ENCODE measurements at regions not wholly inside any gene's neighbourhood (a gene's known extent, or its start where the extent isn't known, plus 50 kb on each side); places are given as distances from the start of the nearest gene placed in this dataset.
A peak's percentile ranks its signal among the peaks of the same experiment; 100 is the strongest.
"Not testable (repeated sequence)": the region's sequence is repeated elsewhere in the genome, so short reads cannot be mapped to it uniquely, and the experiment has no call there.

GRCh38 chr2:35931115-35931514 lies 424.5 kb upstream of the CRIM1 start:
- no peak for DNase-seq

GRCh38 chr2:35929551-35929950 lies 426.0 kb upstream of the CRIM1 start:
- DNase-seq = no peak

DNA sequence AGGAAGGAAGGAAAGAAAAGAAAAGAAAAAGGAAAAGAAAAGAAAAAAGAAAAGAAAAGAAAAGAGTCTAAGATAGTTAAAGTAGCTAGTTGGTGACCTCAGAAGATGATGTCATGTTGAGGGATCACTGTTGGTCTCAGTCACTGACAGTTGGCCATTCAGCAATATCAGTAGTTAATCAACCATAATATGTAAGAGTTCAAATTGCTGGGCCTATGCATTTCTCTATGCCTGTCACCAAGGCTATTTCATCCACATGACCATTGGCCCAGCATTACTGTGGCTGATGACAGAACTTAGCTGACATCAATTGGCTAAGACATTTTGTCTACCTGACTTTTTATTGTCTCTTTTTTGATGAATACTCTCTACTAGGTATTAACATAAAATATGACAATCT lies 435.5 kb upstream of the CRIM1 start:
- no peak for DNase-seq

- DNase-seq = no peak
These were observed 440.3 kb upstream of the CRIM1 start for GRCh38 chr2:35915261-35915660.

GRCh38 chr2:35891936-35892335 lies 463.6 kb upstream of the CRIM1 start:
- no peak for DNase-seq

DNA sequence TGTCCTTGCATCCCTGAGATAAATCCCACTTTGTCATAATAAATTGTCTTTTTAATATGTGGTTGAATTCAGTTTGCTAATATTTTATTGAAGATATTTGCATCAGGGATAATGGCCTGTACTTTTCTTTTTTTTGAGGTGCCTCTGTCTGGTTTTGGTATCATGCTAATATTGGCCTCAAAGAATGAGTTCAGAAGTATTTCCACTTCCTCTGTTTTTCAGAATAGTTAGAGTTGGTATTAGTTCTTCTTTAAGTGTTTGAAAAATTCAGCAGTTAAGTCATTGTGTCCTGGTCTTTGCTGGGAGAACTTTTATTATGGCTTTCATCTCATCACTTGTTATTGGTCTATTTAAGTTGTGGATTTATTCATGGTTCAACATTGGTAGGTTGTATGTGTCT lies 464.1 kb upstream of the CRIM1 start:
- no peak for DNase-seq

DNA sequence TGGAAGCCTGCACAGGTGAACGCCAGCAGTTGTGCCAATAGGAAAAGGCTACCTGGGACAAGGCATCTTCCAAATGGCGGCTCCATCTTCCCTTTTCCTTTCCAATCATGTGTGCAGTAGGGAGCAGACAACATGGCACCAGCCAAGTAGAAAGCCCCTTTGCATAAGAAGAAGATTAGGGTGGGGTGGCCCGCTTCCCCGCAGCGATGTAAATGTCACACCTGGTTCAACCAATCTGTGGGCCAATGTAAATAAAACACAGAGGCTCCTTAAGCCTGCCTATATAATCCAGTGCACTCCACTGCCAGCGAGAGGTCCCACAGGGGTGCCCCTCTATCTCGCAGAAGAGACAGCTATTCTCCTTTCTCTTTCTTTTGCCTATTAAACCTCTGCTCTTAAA lies 468.4 kb upstream of the CRIM1 start:
- DNase-seq = no peak

- DNase-seq = no peak
These were observed 481.7 kb upstream of the CRIM1 start for GRCh38 chr2:35873921-35874320.

- DNase-seq = no peak
These were observed 483.9 kb upstream of the CRIM1 start for GRCh38 chr2:35871672-35872071.

DNA sequence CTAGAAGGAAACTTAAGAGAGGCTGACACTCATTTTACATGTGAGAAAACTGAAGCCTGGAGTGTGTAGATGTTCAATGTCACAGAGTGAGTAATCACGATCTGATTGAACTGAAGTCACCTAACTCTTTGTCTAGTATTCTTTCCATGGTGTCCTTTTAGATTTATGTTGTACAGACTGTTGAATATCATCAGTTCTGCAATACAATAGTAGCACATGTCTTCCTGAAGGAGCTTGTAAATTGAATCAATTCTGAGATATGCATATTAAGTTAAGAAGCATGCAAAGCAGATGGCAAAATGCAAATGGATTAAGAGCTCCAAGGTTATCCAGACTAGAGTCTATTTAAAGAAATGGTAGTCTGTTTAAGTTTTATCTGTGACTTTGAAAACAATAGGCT lies 484.9 kb upstream of the CRIM1 start:
- no peak for DNase-seq

- DNase-seq = peak; percentile 32
These were observed 491.4 kb upstream of the CRIM1 start for GRCh38 chr2:35864141-35864540.

DNA sequence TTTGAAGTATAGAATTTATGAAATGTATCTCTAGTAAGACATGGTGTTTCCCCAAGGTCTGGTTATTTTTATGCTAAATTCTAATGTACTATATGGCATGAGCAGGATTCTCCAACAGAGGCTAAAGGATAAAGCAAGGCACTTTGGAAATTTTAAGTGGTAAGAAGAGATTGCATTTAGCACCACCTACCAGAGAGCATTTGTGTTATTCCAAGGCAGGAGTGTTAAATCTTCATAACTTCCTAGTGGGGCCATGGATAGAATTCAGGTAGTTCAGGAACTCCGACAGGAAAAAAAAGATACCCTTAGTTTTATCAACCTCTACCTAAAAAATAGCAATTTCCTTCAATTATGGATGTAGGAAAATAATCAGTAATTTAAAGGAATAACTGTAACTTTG lies 497.4 kb upstream of the CRIM1 start:
- no peak for DNase-seq

DNA sequence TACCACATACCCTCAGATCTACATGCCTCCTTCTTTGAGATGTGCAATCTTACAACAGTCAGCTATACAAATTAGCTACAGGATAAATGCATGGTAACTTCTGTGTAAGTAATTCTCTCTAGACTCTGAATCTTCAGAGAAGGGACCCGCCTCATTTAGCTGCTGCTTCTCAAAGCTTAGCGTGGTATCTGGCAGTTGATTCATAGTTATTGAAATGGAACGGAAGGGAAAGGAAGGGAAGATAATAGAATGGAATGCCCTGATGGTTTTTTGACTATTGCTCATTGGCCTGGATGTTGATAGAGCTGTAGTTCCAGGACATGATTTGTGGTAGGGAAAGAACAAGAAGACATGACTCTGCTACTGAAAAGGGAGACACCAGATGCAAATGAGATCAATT lies 498.1 kb upstream of the CRIM1 start:
- peak; percentile 16 for DNase-seq

GRCh38 chr2:35831385-35831784 lies 524.2 kb upstream of the CRIM1 start:
- DNase-seq = no peak

DNA sequence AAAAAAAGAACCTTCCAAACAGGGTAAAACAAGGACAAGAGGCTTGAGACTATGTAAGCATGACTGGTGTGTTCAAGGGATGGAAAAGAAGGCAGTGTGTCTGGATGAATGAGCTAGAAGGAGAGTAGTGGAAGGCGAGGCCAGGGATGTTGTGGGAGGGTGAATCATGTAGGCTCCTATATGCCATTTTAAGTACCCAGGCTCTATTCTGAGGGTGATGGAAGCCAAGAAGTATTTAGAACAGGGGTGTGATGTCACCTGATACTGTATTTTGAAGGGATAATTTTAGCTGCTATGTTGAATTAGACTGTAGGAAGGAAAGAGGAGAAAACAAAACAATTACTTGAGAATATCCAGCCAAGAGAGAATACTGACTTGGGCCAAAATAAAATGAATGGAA lies 524.7 kb upstream of the CRIM1 start:
- no peak for DNase-seq

DNA sequence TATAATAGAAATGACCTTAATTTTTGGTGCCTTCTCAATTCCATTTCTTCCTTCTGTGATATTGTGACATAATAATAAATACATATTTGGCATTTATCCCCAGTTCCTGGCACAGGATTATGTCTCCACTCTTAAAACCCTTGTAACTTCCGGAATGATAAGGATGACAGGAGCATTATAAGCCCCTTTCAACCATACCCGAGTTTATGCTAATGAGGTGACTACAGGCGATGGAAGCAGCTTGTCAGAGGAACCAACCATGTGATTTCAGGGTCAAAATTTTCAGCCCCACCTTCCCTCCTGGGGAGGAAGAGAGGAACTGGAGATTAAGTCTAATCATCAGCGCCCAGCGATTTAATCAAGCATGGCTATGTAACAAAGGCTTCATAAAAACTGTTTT lies 528.5 kb upstream of the CRIM1 start:
- no peak for DNase-seq

GRCh38 chr2:35822716-35823115 lies 532.9 kb upstream of the CRIM1 start:
- DNase-seq = no peak

DNA sequence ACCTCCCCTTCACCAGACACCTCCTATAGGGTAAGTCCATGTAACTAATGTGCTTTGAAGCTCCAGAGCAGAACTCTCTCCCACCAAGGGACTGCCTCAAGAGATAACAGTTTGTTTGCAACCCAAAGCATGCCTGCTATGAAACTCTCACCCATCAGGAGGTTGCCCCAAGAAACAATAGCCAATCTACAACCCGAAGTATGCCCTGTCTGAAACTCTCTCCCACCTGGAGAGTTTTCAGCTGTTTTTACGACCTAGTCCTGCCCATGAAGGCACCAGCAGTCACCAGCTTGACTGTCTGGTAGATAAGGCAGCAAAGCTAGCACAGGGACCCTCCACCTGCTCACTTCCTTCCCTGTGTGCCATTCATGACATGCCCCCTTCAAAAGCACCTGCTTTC lies 533.9 kb upstream of the CRIM1 start:
- DNase-seq = no peak

DNA sequence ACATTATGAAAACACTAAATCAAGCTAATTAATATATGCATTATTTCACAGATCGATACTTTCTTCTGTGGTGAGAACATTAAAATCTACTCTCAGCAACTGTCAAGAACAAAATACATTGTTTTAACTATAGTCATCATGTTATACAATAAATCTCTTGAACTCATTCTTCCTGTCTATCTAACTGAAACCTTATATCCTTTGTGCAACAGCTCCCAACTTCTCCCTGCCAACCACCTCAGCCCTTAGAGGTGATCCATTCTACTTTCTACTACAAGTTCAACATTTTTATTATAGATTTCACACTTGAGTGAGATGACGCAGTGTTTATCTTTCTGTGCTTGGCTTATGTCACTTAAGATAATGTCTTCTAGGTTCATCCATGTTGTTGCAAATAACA lies 535.2 kb upstream of the CRIM1 start:
- no peak for DNase-seq

DNA sequence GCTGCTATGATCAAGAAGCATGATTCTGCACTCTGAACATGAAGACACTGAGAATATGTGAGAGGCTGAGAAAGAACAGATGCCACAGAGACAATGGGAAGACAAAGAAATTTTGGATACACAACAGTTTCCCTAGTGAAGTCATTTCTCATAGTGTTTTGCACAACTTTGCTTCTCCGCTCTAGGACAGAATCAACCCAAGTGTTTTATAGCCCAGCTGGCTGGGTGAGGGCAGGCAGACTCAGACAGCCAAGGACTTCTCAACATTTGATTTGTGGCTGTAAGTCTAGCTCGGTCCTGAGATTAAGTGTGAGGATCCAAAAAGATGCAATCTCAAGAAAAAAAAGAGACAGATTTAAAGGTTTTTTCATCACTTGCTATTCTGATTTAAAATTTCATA lies 536.5 kb upstream of the CRIM1 start:
- no peak for DNase-seq

DNA sequence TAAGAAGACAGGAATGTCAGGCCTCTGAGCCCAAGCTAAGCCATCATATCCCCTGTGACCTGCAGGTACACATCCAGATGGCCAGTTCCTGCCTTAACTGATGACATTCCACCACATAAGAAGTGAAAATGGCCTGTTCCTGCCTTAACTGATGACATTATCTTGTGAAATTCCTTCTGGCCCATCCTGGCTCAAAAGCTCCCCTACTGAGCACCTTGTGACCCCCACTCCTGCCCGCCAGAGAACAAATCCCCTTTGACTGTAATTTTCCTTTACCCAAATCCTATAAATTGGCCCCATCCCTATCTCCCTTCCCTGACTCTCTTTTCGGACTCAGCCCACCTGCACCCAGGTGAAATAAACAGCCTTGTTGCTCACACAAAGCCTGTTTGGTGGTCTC lies 537.2 kb upstream of the CRIM1 start:
- not testable (repeated sequence) for DNase-seq

GRCh38 chr2:35814597-35814996 lies 541.0 kb upstream of the CRIM1 start:
- DNase-seq = not testable (repeated sequence)

- DNase-seq = no peak
These were observed 552.5 kb upstream of the CRIM1 start for GRCh38 chr2:35803126-35803525.

DNA sequence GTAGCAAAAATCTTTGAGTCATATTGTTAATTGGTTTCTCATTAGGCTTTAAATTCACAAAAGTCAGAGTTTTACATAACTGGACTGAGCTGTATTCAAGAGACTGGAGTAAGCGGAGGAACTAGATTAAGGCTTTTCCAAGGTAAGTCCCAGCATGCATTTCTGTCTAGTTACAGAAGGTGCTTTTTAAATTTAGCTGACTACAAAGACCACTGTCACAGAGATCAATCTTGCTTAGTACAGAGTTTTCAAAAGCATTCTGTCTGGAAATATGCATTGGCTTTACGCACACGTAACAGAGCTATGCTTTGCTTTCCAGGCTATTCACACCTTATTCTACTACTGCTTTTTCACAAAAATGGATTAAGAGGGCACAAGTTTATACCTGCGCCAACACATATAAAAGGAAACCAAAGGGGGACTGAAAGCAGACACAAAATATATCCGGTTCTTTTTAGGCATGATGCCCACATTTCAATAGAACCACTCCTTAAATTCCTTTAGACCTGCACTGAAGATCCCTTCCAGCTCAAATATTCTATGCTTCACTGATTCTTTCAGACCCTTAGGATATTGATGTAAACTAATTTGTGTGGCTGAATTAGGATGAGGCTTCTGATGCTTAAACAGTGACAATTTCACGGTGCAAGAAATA lies 560.7 kb upstream of the CRIM1 start:
- DNase-seq = no peak

DNA sequence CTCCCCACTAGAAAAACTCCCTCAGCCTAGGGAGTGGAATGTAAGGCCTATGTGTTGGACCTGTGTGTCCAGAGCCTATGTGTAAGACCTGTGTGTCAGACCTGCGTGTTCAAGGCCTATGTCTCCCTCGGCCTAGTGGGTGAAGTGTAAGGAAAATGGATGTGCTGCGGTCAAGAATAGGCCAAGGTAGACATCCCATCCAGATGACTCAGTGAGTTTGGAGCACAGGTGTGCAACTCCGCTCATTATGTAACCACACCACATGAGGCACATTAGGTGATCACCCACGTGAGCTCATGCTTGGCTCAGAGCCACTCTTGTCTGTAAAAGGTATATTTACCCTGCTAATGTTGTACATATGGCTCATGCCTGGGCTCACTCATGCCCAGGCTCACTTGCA lies 565.3 kb upstream of the CRIM1 start:
- DNase-seq = no peak

DNA sequence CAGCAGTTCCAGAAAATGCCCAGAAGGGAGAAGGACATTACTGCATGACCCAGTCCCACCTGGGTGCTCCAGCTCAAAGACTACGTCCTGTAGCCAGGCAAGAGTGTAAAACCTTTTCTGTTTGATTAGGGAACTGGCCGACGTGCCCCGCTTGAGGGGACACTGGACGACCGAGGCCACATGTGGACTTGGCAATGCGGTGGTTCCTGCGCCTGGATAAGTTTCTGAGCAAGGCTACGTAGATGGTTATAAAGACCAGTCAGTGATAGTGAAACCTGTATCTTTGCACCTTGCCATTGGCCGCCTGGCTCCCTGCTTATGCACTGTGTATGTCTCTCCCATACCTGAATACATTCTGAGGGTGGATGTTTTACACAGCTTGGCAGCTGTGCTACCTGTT lies 567.0 kb upstream of the CRIM1 start:
- DNase-seq = no peak

All from retina (tissue), 1 donor.